Thoracic aorta (tissue), 2 donors: ENCODE measurements at regions not wholly inside any gene's neighbourhood (a gene's known extent, or its start where the extent isn't known, plus 50 kb on each side); places are given as distances from the start of the nearest gene placed in this dataset.

Source experiments
- ATAC-seq: fragments of 150-250 bp; one replicate; pipeline ENCODE4 v1.8.0; 2017; ENCODE audit warnings: low read depth; ENCODE audit not compliant: insufficient number of reproducible peaks, low FRiP score
- DNase-seq: peaks from one replicate; pipeline ENCODE4 v3.0.0-alpha.2; 2020; ENCODE audit warnings: low spot score
- H3K27ac ChIP-seq, 2 donors: fragments of 200-600 bp; sonication (generic); 1 replicate in 1 of 2; 2 replicates in 1 of 2; pipeline ENCODE4 v1.5.1; 2016; ENCODE audit warnings: mild to moderate bottlenecking in 2 of 2, moderate library complexity in 2 of 2
- H3K27me3 ChIP-seq: fragments of 200-600 bp; sonication (generic); replicated peaks from 2 replicates; pipeline ENCODE4 v1.6.0; 2016; ENCODE audit warnings: mild to moderate bottlenecking; ENCODE audit not compliant: insufficient read depth
- H3K36me3 ChIP-seq: fragments of 200-600 bp; sonication (generic); one replicate; pipeline ENCODE4 v1.5.1; 2016
- H3K4me1 ChIP-seq, 2 donors: fragments of 200-600 bp; sonication (generic); 1 replicate in 1 of 2; 2 replicates in 1 of 2; pipeline versions ENCODE4 v1.5.1 to v1.6.0; 2016; ENCODE audit warnings: low read depth in 2 of 2, mild to moderate bottlenecking in 1 of 2; ENCODE audit not compliant: control insufficient read depth in 1 of 2
- H3K4me3 ChIP-seq: fragments of 200-600 bp; sonication (generic); 2 replicates; pipeline ENCODE4 v1.5.1; 2016; ENCODE audit warnings: mild to moderate bottlenecking
- H3K9me3 ChIP-seq: fragments of 200-600 bp; sonication (generic); 2 replicates; pipeline ENCODE4 v1.5.1; 2016
- CTCF ChIP-seq: fragments of 200-600 bp; sonication (generic); IDR thresholded peaks from one replicate; pipeline ENCODE4 v1.5.1; 2019; ENCODE audit warnings: antibody characterized with exemption

GRCh38 chr17:15119968-15120367 is 145.2 kb downstream of the PMP22 start:
- TF ChIP-seq CTCF: no peak
- Histone ChIP-seq H3K27ac (no peak overlapping the region), H3K36me3 (no peaks in the 10 kb centered on the region), H3K4me3 (no peak overlapping the region), H3K27me3 (no peaks in the 10 kb centered on the region), H3K4me1 (no peaks in the 10 kb centered on the region), H3K9me3 (no peaks in the 10 kb centered on the region)
- no peak for ATAC-seq
- no peak for DNase-seq

- ATAC-seq: no peak
- no peak for DNase-seq
- no peaks in the 10 kb centered on the region for H3K27me3 ChIP-seq
- no peak for TF ChIP-seq CTCF
- H3K27ac ChIP-seq: no peak overlapping the region
- no peaks in the 10 kb centered on the region for H3K4me1 ChIP-seq
- H3K4me3 ChIP-seq: no peak overlapping the region
- no peaks in the 10 kb centered on the region for H3K36me3 ChIP-seq
- H3K9me3 ChIP-seq: no peaks in the 10 kb centered on the region
Observed at GRCh38 chr17:15117239-15117638, 147.9 kb downstream of the PMP22 start.

- no peaks in the 10 kb centered on the region for H3K4me1 ChIP-seq
- no peaks in the 10 kb centered on the region for H3K9me3 ChIP-seq
- no peak overlapping the region for H3K4me3 ChIP-seq
- H3K27ac ChIP-seq: no peak overlapping the region
- no peaks in the 10 kb centered on the region for H3K27me3 ChIP-seq
- DNase-seq (no peak), ATAC-seq (no peak)
- no peak for TF ChIP-seq CTCF
- H3K36me3 ChIP-seq: no peaks in the 10 kb centered on the region
Observed at GRCh38 chr17:15112846-15113617, 152.1 kb downstream of the PMP22 start.

GRCh38 chr17:15109608-15110007 is 155.5 kb downstream of the PMP22 start:
- ATAC-seq (no peak), DNase-seq (no peak)
- Histone ChIP-seq H3K36me3 (no peaks in the 10 kb centered on the region), H3K9me3 (no peaks in the 10 kb centered on the region), H3K4me3 (no peak overlapping the region), H3K27me3 (no peaks in the 10 kb centered on the region), H3K27ac (no peak overlapping the region), H3K4me1 (no peaks in the 10 kb centered on the region)
- no peak for TF ChIP-seq CTCF

GRCh38 chr17:15108992-15109391 is 156.1 kb downstream of the PMP22 start:
- no peaks in the 10 kb centered on the region for H3K27me3 ChIP-seq
- no peak overlapping the region for H3K27ac ChIP-seq
- no peak for DNase-seq
- no peaks in the 10 kb centered on the region for H3K9me3 ChIP-seq
- no peaks in the 10 kb centered on the region for H3K4me1 ChIP-seq
- no peak for TF ChIP-seq CTCF
- ATAC-seq: no peak
- no peak overlapping the region for H3K4me3 ChIP-seq
- no peaks in the 10 kb centered on the region for H3K36me3 ChIP-seq
